ENCODE measurements at regions not wholly inside any gene's neighbourhood (a gene's known extent, or its start where the extent isn't known, plus 50 kb on each side); places are given as distances from the start of the nearest gene placed in this dataset.

DNA sequence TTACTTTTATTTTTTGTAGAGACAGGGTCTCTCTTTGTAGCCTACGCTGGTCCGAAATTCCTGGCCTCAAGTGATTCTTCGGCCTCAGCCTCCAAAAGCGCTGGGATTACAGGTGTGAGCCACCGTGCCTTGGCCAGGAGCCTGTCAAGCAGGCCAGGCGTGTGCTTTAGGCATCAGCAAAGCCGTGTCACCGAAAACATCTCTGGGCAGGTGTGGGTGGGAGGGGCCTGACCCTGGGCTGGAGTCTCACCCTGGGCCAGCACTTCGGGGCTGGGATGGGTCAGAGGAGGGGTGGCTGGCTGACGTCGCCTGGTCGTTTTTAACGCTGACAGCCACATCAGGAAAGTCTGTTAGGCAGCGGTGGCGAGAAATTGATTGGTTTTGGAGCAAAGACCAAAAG is 80.9 kb downstream of the UNCX start:
- no peak for ATAC-seq
- Mint-ChIP-seq H3K9me3 (no peaks in the 10 kb centered on the region), H3K27ac (no peak overlapping the region), H3K36me3 (no peaks in the 10 kb centered on the region)
- DNase-seq (ENCODE audit: low spot score in 2 of 2): no peak

- no peaks in the 10 kb centered on the region for H3K9me3 Mint-ChIP-seq
- H3K36me3 Mint-ChIP-seq: no peaks in the 10 kb centered on the region
- ATAC-seq: no peak
- H3K27ac Mint-ChIP-seq: no peak overlapping the region
- DNase-seq (ENCODE audit: low spot score in 2 of 2): no peak
Observed at GRCh38 chr7:1314021-1314907, 81.6 kb downstream of the UNCX start.

DNA sequence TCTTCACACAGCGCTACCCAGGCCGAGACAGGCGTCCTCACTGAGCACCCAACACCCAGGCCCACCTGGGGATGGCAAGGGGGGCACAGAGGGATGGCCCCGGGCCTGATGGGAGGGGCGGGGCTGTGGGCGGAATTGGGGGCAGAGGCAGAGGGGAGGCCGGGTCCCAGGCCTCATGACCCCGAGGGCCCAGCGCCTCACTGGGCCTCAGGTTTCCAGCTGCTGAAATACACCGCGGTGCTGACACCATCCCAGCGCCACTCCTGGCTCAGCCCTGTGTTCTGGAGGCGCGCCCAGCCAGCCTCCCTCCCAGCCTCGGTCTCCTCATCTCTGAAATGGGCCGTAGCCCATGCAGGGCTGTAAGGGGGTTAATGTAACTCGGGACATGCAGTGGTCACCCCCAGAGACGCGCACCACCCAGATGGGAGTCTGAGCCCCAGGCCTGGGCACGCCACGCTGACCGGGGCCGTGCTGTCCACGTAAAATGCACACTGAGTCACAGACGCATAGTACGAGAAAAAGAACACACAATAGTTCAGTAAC is 82.3 kb downstream of the UNCX start:
- H3K9me3 Mint-ChIP-seq: no peaks in the 10 kb centered on the region
- DNase-seq (ENCODE audit: low spot score in 2 of 2) (no peak), ATAC-seq (no peak)
- no peak overlapping the region for H3K27ac Mint-ChIP-seq
- H3K36me3 Mint-ChIP-seq: no peaks in the 10 kb centered on the region

- ATAC-seq: no peak
Observed at GRCh38 chr7:1316086-1316485, 83.4 kb downstream of the UNCX start.

DNA sequence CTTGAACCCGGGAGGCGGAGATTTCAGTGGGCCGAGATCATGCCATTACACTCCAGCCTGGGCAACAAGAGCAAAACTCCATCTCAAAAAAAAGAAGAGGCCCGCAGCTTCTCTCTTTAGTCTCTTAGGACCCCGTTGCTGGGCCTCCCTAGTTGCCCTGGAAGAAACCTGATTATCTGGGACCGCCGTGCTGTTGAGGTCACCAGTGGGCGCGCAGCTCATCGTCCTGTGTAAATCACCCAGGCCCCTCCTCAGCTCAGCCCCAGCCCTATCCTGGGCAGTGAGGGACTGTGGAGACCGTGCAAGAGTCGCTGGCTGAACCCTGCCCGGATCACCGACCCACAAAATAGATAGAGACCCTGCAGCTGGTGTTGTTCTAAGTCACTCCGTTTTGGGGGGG is 85.0 kb downstream of the UNCX start:
- no peaks in the 10 kb centered on the region for H3K36me3 Mint-ChIP-seq
- no peak for DNase-seq (ENCODE audit: low spot score in 2 of 2)
- H3K27ac Mint-ChIP-seq: no peak overlapping the region
- H3K9me3 Mint-ChIP-seq: no peaks in the 10 kb centered on the region
- no peak for ATAC-seq

More at GRCh38 chr7:1316086-1316485, 83.4 kb downstream of the UNCX start:
- H3K9me3 Mint-ChIP-seq: no peaks in the 10 kb centered on the region
- no peak overlapping the region for H3K27ac Mint-ChIP-seq
- no peaks in the 10 kb centered on the region for H3K36me3 Mint-ChIP-seq
- DNase-seq (ENCODE audit: low spot score in 2 of 2): no peak

DNA sequence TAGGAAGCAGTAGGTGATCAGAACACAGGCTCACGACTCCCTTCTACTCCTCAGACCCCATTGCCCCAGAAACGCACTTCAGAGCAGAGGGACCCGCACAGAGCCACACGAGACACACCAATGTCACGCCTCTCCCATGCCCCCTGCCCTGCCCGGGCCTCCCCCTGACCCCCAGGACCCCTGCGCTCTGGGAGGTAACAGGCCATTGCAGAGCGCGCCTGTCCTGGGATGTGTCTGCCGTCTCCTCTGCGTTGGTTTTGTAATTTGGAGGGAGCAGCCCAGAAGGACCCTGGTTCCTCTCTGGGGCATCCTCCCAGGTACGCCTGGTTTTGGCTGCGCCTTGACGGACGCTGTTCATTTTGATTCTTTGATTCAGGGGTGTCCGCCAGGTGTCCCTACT is 85.4 kb downstream of the UNCX start:
- Mint-ChIP-seq H3K36me3 (no peaks in the 10 kb centered on the region), H3K27ac (no peak overlapping the region), H3K9me3 (no peaks in the 10 kb centered on the region)
- ATAC-seq (no peak), DNase-seq (ENCODE audit: low spot score in 2 of 2) (no peak)

DNA sequence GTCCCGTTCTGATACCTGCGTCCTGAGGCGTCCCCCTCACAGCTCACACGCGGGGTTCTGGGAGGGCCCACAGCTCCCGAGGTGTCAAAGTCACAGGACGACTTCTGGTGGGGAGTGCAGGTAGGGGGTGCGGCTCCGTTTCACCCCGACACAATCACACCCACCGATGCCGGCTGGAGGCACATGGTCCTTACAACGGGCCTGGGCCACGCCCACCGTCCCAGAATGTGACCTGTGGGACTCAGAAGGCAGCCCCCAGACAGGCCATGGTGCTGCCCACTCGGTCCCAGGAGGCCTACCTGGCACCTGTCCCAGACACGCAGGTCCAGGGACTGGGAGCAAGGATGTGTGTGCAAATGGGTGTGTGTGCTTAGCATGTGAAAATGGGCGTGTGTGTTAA is 86.0 kb downstream of the UNCX start:
- DNase-seq (ENCODE audit: low spot score in 2 of 2): no peak
- no peak overlapping the region for H3K27ac Mint-ChIP-seq
- ATAC-seq: no peak
- no peaks in the 10 kb centered on the region for H3K9me3 Mint-ChIP-seq
- H3K36me3 Mint-ChIP-seq: no peaks in the 10 kb centered on the region

DNA sequence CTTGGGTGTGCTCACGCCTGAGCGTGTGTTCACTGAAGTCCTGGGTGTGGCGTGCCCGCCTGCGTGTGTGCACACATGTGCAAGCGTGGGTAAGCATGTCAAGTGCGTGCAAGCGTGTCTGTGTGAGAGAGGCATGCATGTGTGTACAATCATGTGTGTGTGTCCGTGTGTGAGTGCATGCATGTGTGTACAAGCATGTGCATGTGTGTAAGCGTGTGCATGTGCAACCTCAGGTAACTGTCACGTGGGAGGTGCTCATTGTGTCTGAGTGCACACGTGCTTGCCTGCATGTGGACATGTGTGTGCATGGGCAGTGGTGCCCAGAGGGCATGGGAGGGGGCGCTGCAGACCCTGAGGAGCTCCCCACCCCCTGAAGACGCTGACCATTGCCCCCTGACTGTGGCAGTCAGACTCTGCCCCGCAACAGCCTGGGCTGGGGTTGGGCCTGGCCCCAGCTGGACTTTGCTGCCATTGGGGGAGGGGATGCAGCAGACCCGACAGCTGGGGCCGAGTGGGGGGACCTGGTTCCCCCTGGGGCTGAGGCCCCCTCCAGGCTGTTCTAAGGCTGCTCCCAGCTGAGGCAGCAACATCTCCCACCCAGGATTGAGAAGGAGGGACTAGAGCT is 88.1 kb downstream of the UNCX start:
- ATAC-seq (no peak), DNase-seq (ENCODE audit: low spot score in 2 of 2) (no peak)
- H3K27ac Mint-ChIP-seq: no peak overlapping the region
- no peaks in the 10 kb centered on the region for H3K36me3 Mint-ChIP-seq
- H3K9me3 Mint-ChIP-seq: no peaks in the 10 kb centered on the region

DNA sequence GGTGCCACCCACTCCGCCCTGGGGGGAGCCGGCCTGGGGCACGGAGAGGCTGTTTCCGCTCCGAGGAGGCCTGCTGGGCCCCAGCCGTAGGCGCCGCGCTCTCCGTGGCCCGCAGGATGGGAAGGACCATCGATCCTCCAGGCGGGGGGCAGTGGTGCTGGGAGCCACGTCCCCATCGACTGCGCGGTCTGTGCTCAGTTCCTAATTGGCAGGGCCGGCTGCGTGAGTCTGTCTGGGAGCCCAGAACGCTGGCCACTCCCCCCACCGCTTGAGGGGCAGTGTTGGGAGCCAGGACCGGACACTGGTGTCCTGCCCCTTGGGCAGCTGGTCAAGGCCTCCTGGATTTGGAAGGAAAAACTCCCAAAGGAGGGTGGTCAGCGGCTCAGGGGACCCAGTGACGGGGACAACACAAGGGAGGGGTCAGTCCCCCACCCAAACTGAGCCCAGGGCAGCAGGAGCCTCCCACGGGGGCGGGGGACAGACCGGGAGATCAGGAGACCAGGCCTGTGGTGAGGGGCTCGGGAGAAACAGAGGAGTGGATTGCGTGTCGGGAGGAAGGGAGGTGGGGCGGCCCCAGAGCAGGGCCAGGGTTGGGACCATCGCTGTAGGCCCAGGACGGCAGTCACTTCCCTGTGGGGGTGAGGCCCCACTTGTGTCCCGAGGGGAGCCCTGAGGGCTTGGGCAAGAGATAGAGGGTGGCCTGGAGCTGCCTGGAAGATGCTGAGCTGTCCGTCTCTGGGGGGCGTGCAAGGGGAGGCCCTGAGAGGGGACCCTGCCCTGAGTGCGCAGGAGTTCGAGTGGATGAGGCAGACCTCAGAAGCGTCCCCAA is 89.0 kb downstream of the UNCX start:
- ATAC-seq (no peak), DNase-seq (ENCODE audit: low spot score in 2 of 2) (no peak)
- H3K36me3 Mint-ChIP-seq: no peaks in the 10 kb centered on the region
- H3K9me3 Mint-ChIP-seq: no peaks in the 10 kb centered on the region
- no peak overlapping the region for H3K27ac Mint-ChIP-seq

DNA sequence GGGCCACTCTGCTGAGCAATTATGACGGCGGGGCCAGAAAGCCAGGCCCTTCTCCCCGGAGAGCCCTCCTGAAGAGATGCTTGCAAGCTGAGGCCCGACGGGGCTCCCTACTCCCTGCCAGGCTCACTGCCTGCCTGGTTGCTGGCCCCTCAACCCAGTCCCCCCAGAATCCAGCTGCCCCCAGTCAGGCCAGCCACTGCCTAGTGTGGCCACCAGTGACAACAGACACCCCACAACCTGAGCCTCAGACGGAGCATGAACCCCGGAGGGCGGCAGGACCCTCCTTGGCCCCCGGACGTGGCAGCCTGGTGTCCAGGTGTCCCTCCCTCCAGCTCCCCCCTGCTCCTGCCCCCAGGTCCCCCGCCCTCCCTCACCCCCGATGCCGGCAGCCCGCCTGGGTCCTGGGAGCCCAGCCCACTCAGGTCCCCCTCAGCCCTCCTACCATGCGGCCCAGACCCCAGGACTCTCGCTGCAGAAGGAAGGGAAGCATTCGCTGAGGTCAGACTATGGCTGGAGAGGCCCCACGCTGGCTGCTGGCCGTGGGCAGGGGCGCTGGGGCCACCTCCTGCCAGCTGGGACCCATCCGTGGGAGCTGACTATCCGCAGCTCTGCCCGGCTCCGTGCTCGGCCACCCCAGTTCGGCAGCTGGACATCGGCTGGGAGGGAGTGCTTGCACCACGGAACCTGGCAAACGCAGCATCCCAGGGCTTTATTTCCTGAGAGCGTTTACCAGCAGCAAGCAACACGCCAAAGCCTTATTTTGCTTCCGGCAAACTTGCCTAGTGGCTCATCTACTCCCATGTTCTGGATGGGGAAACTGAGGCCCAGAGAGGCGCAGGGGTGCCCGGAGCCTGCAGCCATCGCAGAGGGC is 89.8 kb downstream of the UNCX start:
- no peak for DNase-seq (ENCODE audit: low spot score in 2 of 2)

GRCh38 chr7:1323178-1324027 is 90.7 kb downstream of the UNCX start:
- H3K9me3 Mint-ChIP-seq: no peaks in the 10 kb centered on the region
- H3K27ac Mint-ChIP-seq: no peak overlapping the region
- no peaks in the 10 kb centered on the region for H3K36me3 Mint-ChIP-seq
- no peak for ATAC-seq
- no peak for DNase-seq (ENCODE audit: low spot score in 2 of 2)

More for the DNA sequence above, 89.8 kb downstream of the UNCX start:
- Mint-ChIP-seq H3K9me3 (no peaks in the 10 kb centered on the region), H3K27ac (no peak overlapping the region), H3K36me3 (no peaks in the 10 kb centered on the region)
- ATAC-seq: no peak

DNA sequence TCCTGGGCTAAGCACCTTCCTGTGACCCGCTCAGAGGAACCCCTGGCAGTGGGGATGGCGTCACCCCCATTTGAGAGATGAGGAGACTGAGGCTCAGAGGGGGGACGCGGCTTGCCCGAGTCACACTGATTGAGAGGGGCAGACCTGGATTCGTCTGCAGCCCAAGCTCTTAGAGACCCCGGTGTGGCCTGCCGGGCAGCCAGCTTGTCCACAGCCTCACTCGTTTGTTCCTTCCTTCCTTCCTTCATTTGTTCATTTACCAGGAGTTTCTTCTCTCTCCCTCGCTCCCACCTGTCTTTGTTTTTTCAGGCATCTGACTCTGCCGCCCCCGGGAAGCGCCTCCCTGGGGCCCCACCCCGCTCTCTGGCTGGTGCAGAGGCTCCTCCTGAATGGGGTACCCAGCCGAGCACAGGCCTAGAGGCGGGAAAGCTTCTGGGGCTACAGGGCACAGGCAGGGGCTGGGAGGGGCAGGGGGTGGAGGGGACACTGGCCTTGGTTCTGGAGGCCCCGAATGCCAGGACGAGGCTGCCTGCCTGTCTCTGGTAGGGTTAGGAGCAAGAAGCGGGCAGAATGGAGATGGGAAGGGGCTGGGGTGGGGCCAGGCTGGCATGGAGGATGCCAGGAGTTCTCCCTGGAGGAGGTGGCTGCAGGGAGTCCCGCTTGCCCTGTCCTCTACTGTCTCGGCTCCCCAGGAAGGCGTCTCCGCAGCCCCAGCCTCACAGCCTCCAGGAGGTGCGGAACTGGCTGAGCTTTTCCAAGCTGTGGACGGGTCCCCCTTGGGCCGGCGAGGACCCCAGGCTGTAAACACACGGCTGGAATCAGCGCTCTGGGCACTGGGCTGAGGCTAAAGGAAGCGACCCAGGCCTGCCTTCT is 91.6 kb downstream of the UNCX start:
- ATAC-seq (no peak), DNase-seq (ENCODE audit: low spot score in 2 of 2) (no peak)
- Mint-ChIP-seq H3K36me3 (no peaks in the 10 kb centered on the region), H3K9me3 (no peaks in the 10 kb centered on the region), H3K27ac (no peak overlapping the region)

GRCh38 chr7:1325246-1325645 is 92.6 kb downstream of the UNCX start:
- no peaks in the 10 kb centered on the region for H3K36me3 Mint-ChIP-seq
- DNase-seq (ENCODE audit: low spot score in 2 of 2) (no peak), ATAC-seq (no peak)
- no peak overlapping the region for H3K27ac Mint-ChIP-seq
- H3K9me3 Mint-ChIP-seq: no peaks in the 10 kb centered on the region

- DNase-seq (ENCODE audit: low spot score in 2 of 2) (no peak), ATAC-seq (no peak)
- Mint-ChIP-seq H3K9me3 (no peaks in the 10 kb centered on the region), H3K36me3 (no peaks in the 10 kb centered on the region), H3K27ac (no peak overlapping the region)
Observed at GRCh38 chr7:1325646-1326510, 93.2 kb downstream of the UNCX start.
